ENCODE measurements at regions not wholly inside any gene's neighbourhood (a gene's known extent, or its start where the extent isn't known, plus 50 kb on each side); places are given as distances from the start of the nearest gene placed in this dataset.

DNA sequence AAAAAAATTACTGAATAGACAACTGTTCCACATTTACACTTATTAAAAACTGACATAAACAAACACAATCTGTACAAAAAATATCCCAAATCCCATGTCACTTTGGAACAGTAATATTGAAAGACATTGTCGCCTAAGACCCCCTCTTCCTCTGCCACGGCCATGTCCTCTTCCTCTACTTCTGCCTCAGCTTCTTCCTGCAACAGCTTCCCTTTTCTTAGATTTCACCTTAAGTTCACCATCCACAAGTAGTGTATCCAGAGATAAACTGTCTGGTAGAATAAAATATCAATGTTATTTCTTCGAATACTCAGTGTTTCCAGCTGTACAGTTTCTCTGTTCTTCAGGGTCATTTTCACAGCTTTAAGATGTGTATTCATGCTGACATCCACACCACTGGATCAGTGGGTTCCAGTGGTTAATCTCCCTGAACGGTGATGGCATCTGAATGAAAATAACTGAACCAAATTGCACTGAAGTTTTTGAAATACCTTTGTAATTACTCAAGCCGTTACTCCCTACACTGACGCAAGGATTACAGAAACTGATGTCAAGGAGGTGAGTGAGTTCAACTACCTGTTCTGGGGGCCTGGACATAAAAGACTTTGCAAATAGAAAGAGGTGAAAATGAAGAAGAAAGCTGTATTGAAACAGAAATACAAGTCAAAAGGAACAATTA is 208.5 kb downstream of the C12orf50 start:
- TF ChIP-seq CTCF (IDR thresholded peaks at IDR 0.05) (no peak), POLR2A (IDR thresholded peaks at IDR 0.05) (no peak)
